ENCODE measurements at regions not wholly inside any gene's neighbourhood (a gene's known extent, or its start where the extent isn't known, plus 50 kb on each side); places are given as distances from the start of the nearest gene placed in this dataset.

DNA sequence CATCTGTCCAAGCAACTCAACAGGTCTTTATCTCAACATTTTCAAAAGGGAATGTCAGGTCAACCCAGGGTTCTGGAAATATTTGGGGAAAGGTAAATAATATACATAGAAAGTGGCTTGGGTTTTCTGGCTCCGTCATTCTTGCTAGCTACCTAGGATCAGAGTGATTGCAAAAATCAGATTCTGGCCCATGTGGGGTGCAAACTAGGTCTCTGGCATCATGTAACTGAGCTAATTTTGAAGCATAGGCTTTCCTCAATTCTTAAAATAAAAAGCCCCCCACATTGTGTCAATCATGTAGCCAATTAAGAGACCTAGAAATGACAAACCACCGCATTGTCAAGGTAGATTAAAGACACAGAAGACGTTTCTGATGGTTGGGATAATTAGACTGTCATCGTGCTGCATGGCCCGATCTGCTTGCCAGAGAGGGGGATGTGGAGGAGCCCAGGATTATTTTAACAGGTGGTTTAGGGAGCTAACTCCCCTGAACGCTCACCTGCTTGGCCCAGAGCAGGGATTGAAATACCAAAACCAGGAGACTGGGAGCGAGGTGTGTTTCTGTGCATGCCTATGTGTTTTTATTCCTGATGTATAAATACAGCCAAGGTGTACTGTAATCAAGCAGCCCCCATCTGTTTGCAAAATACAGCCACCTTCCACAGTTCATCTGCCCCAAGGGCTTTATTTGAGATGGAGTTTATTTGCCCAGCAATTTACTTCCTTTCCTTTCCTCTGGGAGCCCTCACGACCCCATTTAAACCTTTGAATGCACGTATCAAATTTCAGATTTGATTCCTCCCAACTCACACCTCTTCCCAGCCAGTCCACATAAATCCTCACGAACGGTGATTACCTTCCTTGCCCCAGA, 189.5 kb downstream of the TTC8 start:
- TF ChIP-seq, protein P1, sequence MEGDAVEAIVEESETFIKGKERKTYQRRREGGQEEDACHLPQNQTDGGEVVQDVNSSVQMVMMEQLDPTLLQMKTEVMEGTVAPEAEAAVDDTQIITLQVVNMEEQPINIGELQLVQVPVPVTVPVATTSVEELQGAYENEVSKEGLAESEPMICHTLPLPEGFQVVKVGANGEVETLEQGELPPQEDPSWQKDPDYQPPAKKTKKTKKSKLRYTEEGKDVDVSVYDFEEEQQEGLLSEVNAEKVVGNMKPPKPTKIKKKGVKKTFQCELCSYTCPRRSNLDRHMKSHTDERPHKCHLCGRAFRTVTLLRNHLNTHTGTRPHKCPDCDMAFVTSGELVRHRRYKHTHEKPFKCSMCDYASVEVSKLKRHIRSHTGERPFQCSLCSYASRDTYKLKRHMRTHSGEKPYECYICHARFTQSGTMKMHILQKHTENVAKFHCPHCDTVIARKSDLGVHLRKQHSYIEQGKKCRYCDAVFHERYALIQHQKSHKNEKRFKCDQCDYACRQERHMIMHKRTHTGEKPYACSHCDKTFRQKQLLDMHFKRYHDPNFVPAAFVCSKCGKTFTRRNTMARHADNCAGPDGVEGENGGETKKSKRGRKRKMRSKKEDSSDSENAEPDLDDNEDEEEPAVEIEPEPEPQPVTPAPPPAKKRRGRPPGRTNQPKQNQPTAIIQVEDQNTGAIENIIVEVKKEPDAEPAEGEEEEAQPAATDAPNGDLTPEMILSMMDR (IDR thresholded peaks at IDR 0.05): no peak
- no peak for TF ChIP-seq POLR2AphosphoS5 (IDR thresholded peaks at IDR 0.05)
